Stimulated activated CD8-positive, alpha-beta memory T cell treated with anti-CD3 and anti-CD28 coated beads, Interleukin-2, amount 100 ng/mL, for 48 hours (primary cell): ENCODE measurements at regions not wholly inside any gene's neighbourhood (a gene's known extent, or its start where the extent isn't known, plus 50 kb on each side); places are given as distances from the start of the nearest gene placed in this dataset.

Experiments used
- DNase-seq, 2 donors: peaks; one replicate each; pipeline ENCODE4 v3.0.0-alpha.2; 2020; ENCODE audit warnings: low read depth in 2 of 2

DNA sequence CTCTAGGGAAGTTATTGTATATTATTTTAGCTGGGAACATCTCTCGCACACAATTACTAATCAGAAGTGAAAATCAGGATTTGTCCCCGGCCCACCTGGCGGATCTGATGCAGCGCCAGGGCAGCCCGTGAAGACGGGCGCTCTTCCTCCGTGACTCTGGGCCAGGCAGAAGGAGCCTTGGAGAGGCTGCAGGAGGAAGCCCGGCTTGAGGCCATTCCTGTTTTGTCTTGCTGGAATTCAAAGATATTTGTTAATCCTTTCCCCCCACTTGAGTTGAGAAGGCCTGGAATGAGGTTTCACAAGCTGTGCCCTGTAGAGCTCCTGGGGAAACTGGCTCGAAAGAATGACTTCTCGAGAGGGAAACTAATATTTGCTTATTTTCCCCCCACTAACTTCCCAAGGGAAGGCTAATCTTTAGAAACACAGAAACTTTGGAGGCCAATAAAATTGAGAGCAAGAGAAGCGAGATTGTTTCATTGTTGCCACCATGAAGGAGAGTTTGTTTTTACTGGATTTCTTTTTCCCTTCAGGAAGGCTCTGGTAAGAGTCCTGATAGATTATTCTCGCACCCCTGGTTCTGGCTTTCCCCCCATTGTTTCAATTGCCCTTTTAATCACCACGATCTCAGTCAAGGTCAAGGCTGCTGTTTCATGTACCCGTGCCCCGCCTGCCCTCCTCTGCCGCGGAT is 92.8 kb upstream of the SEPTIN5 start:
- DNase-seq = no peak

DNA sequence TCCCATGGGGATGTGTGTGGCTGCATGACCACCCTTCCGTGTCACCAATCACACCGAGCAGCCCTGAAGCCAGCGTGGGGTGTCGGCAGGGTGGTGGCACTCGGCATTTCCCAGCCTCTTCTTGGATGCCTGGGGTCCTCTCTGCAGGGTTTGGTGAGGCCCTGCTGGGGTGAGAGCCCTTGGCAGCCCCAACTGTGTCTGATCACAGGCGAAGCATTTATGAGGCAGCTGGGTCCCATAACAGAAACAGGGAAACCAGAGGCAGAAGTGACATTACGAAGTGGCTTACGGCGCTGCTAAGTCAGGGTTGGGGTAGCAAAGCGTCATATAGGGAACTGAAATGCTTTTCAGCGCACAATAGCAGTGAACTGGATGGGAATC is 92.3 kb upstream of the SEPTIN5 start:
- no peak for DNase-seq

DNA sequence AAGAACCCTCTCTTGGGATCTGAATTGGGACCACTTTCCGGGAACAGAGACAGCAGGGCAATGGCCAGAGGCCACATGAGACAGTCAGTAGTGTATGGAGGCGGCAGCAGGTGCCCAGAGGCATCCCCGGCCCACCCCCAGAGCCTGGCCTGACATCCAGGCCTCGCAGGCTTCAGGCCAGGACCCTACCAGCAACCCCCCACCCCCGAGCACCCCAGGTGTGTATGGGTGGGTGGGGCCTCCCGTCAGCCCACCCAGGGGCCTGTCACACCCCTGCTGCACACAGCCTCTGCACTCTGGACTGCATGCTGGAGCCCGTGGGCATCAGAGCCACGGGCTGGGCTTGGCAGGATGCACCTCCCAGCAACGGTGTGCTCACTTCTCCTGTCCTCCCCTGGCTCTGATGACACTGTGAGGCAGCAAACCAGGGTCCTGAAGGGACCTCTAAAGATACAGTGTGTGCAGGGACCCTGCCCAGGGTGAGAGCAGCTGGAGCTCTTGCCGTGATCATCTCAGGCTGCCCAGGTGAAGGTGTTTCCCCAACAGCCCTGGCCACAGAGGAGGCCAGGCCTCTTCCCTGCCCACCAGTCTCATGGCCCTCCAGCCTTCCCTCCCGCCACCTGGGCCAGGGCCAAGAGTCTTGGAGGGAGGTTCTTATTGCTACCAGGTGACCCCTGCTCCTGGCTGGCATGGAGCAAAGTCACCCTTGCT is 88.8 kb upstream of the SEPTIN5 start:
- no peak for DNase-seq

DNA sequence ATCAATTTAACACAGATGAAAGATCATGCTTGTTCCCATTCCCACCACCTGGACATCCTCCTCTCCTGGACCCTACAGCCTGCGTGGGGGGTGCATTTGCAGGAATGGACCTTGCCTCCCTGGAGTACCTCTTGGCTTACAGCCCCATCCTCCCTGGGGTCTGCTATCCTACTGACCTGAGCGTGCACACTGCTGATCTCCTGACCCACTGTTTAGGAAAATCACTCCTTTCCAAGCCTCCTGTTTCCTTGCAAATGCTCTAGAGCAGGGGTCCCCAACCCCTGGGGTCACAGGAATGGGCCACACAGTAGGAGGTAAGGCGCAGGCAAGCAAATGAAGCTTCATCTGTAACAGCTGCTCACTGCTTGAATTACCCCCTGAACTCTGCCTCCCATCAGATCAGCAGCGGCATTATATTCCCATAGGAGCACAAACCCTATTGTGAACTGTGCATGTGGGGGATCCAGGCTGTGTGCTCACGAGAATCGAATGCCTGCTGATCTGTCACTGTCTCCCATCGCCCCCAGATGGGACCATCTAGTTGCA is 88.2 kb upstream of the SEPTIN5 start:
- no peak for DNase-seq

DNA sequence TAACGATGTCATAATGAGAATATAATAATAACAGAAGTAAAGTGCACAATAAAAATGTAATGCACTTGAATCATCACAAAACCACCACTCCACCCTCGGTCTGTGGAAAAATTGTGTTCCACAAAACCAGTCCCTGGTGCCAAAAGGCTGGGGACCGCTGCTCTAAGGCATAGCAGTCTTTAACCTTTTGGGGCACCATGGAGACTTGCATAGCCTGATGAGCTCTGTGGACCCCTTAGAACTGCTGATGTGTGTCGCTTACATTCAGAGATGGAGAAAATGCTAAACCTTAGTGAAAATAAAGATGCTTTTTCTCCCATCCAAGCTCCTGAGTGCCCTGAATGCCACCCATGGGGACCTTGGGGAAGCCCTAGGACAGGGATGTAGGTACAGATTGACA is 87.6 kb upstream of the SEPTIN5 start:
- no peak for DNase-seq

DNA sequence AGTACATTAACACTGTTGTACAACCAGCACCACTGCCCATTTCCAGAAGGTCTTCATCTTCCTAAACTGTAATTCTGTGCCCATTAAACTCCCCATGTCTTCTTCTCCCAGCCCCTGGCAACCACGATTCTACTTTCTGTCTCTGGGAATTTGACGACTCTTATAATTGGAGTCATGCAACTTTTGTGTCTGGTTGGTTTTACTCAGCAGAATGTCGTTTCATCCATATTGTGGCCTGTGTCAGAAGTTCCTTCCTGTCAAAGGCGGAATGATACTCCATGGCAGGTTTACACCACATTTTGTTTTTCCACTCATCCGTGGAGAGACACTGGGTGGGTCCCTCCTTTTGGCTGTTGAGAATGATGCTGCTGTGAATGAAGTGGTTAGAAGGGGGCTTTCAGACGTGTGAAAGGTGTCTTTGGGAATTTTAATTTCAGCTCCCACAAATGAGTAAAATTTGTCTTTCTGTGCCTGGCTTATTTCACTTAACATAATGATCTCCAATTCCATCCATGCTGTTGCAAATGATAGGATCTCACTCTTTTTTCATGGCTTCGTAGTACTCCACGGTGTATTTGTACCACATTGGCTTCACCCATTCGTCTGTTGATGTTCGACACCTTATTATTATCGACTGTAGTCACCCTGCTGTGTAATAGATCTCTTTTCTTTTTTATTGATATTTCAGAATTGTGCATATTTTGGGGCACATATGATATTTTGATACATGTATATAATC is 86.1 kb upstream of the SEPTIN5 start:
- no peak for DNase-seq

DNA sequence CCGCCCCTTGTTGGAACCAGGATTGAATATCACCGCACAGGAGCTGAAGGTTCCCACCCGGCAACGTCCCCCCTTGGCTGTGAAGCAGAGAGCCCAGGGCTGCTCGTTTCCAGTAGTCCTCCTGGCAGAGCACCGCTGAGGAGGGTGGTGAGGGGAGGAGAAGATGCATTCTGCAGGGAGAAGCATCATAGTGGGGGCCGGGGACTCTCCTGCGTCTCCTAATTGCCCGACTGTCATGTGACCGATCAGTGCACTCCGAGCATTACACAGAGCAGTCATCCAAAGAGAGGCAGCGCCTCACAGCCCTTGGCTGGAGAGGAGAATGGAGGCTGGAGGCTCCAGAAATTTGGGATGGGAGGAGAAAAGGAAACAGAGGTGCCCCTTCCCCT is 85.0 kb upstream of the SEPTIN5 start:
- no peak for DNase-seq

DNA sequence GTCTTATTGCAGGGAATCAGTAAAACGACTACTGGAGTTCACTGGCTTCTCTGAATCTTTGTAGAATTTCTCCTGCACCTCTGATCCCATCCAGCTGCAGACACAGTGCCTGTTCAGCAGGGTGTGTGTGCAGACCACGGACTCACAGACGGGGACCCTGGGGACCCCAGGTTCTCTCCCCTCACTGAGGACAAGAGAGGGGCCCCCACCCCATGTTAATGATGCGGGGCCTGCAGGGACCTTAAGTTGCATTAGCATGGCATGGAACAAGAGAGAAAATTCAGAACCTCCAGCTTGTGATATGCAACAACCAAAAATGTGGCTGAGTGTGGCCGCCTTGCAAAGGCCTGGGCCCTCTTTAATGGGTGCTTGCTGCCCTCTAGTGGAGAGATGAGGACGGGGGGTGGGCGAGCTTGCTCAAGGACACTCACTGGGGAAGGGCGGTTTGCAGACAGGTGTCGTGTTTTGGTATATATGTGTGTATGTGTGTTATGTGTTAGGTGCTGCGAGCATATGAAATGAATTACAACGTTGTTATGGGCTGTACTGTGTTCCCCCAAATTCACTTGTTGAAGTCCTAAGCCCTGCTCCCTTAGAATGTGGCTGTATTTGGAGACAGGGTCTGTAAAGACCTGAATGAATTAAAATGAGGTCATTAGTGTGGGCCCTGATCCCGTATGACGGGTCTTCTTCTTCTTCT is 84.4 kb upstream of the SEPTIN5 start:
- peak; percentile 67 to 77 for DNase-seq

DNA sequence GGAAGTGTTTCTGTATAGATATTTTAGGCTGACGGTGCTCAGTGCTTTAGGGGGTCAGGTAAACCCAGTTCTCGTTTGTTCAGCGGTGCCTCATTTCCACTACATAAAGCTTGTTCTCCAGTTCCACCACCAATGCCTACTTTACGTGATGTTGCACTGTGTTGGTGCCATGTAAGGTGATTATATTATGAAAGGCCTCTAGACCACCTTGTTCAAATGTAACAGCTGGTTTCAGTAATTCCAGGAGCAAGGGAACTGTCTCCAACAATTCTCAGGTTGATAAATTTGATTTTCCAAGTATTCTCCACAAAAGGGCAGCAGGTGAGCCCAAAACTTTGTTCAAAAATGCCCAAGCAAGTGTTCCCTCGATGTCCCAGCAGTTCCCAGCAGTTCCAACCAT is 83.7 kb upstream of the SEPTIN5 start:
- DNase-seq = no peak

DNA sequence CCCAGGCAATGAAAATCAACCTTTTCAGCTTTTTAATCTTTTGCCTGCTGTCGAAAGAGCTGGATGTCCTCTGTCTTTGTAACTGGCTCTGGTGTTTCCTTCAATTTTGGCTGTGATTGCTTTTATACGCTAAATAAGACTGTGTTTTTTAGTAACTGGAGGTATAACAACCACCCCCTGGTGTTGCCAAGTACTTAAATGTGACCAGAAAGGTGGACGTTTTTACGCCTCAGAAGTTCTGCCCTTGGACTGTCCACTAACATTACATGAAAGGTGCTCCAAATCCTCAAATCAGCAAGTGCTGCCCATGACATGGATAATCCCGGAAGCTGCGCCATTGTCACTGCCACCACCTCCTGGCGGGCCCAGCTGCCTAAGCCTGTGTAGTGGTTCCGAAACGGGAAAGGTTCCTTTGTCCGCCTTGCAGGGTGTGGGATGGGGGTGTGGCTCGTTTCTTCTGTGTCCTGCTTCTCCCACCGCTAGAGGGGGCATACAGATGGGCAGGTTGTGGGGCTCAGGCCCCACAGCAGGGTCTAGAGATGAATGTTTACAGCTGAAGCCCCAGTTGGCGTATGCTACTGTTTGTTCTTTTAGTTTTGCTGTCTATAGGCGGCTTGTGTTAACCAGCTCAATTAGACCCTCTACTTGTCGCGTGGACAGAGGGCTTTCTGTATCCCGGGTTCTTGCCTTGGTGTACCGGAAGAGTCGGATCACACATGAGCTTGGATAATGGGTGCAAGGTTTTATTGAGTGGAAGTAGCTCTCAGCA is 82.2 kb upstream of the SEPTIN5 start:
- DNase-seq = no peak

DNA sequence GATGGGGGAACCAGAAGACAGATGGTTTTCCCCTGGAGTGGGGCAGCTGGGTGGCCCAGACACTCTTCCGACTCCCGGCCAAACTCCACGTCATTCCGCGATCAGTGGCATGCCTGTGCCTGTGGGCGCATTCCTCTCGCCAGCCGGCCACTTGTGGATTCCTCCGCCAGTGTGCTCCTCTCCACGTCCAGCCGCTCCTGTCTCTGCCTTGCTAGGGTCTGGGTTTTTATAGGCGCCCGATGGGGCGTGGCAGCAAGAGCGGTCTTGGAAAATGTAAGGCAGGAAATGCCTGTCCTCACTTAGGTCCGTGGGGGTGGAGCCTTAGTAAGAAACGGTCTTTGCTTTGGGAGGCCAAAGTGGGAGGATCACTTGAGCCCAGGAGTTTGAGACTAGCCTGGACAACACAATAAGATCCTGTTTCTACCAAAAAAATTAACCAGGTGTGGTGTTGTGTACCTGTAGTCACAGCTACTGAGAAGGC is 81.6 kb upstream of the SEPTIN5 start:
- DNase-seq = no peak

DNA sequence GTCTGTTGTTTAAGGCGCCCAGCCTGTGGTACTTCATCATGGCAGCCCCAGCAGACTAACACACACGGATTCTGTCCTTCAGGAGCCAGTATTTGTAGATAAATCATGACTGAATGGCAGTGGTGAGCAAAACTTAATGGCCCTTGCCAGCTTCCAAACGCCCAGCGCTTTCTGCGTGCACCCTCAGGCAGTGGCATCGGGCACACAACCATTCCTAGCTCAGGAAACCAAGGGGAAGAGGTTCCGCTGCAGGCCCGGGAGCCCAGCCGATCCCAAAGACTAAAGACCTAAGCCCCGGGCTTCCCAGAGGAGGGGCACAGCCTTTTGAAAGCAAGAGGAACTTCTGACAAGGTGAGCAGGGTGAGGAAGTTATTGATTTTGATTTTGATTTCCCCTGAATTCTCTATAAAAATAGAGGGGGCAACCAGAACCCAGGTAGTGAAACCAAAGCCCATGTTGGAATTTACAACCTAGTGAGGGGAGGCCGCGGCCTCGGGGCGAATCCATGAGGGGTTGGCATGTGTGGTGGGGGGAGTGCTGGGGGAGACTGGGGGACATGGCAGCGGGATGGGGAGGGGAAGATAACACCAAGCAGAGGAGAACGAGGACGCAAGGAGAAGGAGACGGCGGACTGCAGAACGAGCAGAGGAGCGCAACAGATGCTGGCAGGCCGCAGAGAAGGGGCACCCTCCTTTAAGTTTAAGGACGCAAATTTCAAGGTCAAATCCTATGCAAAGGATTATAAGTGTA is 79.9 kb upstream of the SEPTIN5 start:
- DNase-seq = no peak

DNA sequence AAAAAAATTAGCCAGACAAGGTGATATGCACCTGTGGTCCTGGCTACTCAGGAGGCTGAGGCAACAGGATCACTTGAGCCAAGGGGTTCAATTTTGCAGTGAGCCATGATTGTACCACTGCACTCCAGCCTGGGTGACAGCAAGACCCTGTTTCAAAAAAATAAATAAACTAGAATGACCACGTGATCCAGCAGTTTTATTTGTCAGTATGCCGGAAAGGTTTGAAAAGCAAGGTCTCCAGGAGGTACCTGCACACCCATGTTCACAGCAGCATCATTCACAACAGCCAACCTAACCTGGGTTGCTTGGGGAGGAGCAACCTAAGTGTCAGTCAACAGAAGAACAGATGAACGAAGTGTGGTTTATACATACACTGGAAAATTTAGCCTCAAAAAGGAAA is 78.7 kb upstream of the SEPTIN5 start:
- no peak for DNase-seq

DNA sequence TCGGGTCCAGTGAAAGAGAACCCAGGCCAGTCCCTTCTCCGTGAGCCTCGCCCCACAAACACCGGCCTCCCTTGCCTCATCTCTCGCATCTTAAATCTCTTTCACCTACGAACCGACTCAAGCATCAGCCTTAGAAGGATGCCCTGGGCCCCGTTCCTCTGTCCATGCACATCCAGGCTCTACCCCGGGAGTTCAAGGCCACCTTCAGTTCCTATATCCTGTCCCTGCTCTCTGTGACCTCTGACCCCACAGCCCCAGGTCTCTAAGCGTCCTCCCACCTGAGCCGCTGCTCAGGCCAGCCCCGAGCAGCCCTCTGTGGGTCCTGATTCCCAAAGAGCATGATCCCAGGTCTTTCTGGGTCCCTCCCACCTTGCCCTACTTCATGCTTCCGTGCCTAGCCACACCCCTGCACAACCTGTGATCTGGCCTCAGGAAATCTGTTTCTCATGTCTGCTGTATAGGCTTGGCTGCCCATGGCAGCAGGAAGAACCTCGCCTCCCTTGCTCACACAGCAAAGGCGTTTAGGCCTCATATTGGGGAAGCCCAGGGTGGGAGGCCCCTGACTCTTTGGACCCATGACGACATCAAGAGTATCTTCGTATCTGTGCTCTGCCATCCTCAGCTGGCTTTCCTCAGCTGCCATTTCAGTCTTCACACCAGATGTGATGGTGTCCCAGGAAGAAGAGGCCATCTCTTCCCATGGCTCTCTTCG is 77.5 kb upstream of the SEPTIN5 start:
- no peak for DNase-seq

DNA sequence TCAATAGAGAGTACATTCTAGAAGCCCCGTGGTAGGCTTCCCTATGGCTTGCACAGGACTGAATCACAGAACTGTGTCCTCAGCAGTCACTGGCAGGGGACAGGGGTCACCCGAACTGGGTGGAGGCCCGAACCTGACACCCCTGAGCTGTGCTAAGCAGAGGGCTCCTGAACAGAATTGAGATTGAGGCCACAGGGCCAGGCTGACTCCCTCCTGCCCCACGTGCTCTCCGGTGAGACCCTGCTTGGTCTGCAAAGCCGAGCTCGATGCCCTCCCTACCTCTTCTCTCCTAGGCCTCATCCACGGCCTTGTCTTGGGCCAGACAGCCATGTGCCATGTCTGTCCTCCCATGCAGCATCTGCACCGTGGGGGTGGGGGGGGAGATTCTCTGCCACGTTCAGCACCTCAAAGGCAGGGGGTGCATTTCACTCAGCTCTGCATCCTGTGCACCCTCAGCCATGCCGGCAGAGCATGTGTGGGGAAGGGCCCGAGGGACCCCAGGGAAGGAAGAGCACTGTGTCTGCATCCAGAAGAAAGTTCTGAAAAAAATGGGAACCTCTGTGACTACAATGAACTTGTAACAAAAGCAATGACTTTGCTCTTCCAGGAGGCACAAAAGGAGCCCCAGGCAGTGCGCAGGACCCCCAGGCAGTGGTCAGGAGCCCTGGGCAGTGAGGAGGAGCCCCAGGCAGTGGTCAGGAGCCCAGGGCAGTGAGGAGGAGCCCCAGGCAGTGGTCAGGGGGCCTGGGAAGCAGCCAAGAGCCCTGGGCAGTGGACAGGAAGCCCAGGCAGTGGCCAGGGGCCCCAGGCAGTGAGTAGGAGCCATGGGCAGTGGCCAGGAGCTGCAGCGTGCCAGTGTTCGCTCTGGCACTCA is 76.7 kb upstream of the SEPTIN5 start:
- no peak for DNase-seq

DNA sequence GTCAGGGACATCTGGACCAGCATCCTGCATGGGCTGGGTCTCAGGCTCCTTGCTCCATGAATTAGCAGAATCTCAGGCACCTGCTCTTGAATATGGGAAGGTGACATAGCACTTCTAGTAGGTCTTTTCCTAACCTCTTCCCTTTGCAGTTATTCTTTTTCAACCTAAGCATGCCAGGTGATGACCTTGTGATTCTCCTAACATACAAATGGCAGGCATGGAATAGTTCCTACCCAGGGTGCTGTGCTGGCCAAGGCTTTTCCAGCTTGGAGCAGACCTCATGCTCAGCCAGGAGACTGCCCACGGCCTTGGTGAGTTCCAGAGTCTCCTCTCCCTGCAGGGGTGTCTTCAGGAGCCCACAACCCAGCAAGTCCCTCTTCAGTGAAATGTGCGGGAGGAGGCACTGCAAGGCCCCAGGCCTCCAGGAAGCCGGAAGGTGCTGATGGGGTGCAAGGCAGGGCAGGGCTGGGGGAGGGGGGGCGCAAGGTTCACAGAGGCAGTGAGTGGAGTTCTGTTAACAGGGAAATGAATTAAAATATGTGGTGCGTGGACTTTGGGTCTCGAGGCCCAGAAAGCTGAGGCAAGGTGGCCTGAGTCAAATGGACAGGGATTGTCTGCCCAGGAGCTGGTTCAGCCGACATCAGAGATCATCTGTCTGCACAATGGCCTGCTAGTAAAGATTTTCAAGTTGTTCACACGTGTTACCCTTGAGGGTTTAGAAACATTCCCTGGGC is 75.9 kb upstream of the SEPTIN5 start:
- DNase-seq = no peak

DNA sequence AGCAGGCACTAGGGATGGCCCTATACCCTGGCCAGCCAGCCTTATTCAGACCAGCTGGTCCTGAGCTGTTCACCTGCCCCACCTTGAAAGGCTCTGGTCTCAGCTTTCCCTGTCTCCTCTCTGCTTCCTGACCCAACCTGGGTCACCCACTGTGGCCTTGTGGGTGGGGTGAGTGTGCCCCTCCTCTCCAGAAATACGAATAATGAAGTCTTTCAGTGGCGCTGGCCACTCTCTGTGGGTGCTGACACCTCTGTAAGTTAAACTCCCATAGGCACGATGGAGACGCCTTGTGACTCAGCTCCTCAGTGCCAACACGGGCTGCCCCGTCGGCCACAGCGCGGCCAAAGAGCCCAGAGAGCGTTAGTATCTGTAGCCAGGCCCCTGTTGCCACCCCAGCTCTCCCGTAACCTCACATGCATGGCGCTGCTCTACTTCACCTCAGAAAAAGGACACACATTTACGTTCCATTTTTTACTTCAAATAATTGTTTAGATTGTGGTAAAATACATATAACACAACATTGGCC is 74.6 kb upstream of the SEPTIN5 start:
- no peak for DNase-seq

DNA sequence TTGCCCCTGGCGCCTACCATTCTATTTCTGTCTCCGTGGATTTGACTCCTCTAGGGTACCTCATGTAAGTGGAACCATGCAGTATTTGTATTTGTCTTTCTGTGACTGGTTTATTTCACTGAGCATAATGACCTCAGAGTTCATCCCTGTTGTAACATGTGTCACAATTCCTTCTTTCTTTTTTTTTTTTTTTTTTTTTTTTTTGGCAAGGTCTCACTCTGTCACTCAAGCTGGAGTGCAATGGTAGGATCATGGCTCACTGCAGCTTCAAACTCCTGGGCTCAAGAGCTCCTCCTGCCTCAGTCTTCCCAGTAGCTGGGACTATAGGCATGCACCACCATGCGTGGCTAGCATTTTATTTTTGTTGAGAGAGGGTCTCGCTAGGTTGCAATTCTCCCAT is 74.0 kb upstream of the SEPTIN5 start:
- no peak for DNase-seq
